Neural progenitor cell (in vitro differentiated cells): ENCODE measurements at regions not wholly inside any gene's neighbourhood (a gene's known extent, or its start where the extent isn't known, plus 50 kb on each side); places are given as distances from the start of the nearest gene placed in this dataset.

Experiments
- DNase-seq: peaks from one replicate; pipeline ENCODE4 v3.0.0-alpha.2; 2016; ENCODE audit warnings: low spot score
- H2AFZ ChIP-seq: fragments of 200-600 bp; sonication (generic); replicated peaks from 2 replicates; pipeline ENCODE4 v1.6.1; 2016; ENCODE audit warnings: antibody characterized with exemption
- H3F3A ChIP-seq: fragments of 200-600 bp; sonication (generic); 2 replicates; pipeline ENCODE4 v1.6.1; 2016; ENCODE audit warnings: antibody characterized with exemption, low read depth
- H3K27ac ChIP-seq: fragments of 200-600 bp; sonication (generic); 2 replicates; pipeline ENCODE4 v1.5.1; 2016; ENCODE audit warnings: mild to moderate bottlenecking
- H3K27me3 ChIP-seq: fragments of 200-600 bp; sonication (generic); 2 replicates; pipeline ENCODE4 v1.6.1; 2016; ENCODE audit warnings: mild to moderate bottlenecking, moderate library complexity
- H3K36me3 ChIP-seq: fragments of 200-600 bp; sonication (generic); 2 replicates; pipeline ENCODE4 v1.5.1; 2016
- H3K4me1 ChIP-seq: fragments of 200-600 bp; sonication (generic); 2 replicates; pipeline ENCODE4 v1.6.1; 2016; ENCODE audit warnings: mixed run types
- H3K4me2 ChIP-seq: fragments of 200-600 bp; sonication (generic); 2 replicates; pipeline ENCODE4 v1.6.1; 2016
- H3K4me3 ChIP-seq: fragments of 200-600 bp; sonication (generic); 2 replicates; pipeline ENCODE4 v1.5.1; 2016
- H3K79me2 ChIP-seq: fragments of 200-600 bp; sonication (generic); 2 replicates; pipeline ENCODE4 v1.6.1; 2016; ENCODE audit warnings: low read depth
- H3K9ac ChIP-seq: fragments of 200-600 bp; sonication (generic); 2 replicates; pipeline ENCODE4 v1.6.1; 2016
- H3K9me3 ChIP-seq: fragments of 200-600 bp; sonication (generic); 2 replicates; pipeline ENCODE4 v1.5.1; 2016; ENCODE audit warnings: low read depth
- H4K20me1 ChIP-seq: fragments of 200-600 bp; sonication (generic); 2 replicates; pipeline ENCODE4 v1.6.1; 2016; ENCODE audit warnings: low read depth
- H3K27ac Mint-ChIP-seq: 3 replicates; pipeline ENCODE4 v1.8.0; 2021; ENCODE audit warnings: mixed read lengths
- H3K27me3 Mint-ChIP-seq: 2 replicates; pipeline ENCODE4 v1.8.0; 2022; ENCODE audit warnings: low read depth, mild to moderate bottlenecking, inconsistent platforms, moderate library complexity, mixed read lengths; ENCODE audit not compliant: insufficient read depth
- H3K36me3 Mint-ChIP-seq: 3 replicates; pipeline ENCODE4 v1.8.0; 2021; ENCODE audit warnings: mixed read lengths
- H3K4me1 Mint-ChIP-seq: 3 replicates; pipeline ENCODE4 v1.8.0; 2021; ENCODE audit warnings: mixed read lengths
- H3K4me3 Mint-ChIP-seq: 3 replicates; pipeline ENCODE4 v1.8.0; 2021; ENCODE audit warnings: mild to moderate bottlenecking, moderate library complexity, mixed read lengths
- H3K9me3 Mint-ChIP-seq: 3 replicates; pipeline ENCODE4 v1.8.0; 2020; ENCODE audit warnings: mixed read lengths
- EZH2 ChIP-seq: fragments of 200-600 bp; sonication (generic); IDR thresholded peaks from 2 replicates; pipeline ENCODE4 v1.6.1; 2017; ENCODE audit warnings: antibody characterized with exemption, mild to moderate bottlenecking, moderate library complexity
- EZH2phosphoT487 ChIP-seq: fragments of 200-600 bp; sonication (generic); IDR thresholded peaks from 2 replicates; pipeline ENCODE4 v1.6.1; 2017; ENCODE audit warnings: antibody characterized with exemption
- TF ChIP-seq, protein P1 (sequence below): fragments of 200-600 bp; sonication (generic); IDR thresholded peaks from 2 replicates; pipeline ENCODE4 v1.5.1; 2017; ENCODE audit warnings: antibody characterized with exemption, mild to moderate bottlenecking

DNA sequence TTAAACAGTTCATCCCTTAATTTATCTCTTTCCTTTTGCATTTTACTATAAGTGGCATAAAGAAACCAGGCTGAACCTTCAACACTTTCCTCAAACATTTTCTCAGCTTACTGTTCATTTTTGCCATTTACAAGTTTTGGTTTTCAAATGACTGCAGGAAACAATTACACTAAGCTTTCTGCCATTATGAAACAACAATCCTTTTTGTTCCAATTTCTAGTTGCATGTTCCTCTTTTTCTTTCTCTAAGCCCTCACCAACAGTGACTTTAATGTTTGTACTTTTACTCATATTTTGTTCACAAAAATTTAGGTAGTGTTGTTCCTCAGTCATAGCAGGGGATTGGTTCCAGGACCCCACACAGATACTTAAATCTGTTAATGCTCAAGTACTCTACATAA, 1526.1 kb downstream of the STIM2 start:
- H3K36me3 Mint-ChIP-seq, result no peaks in the 10 kb centered on the region
- H4K20me1 ChIP-seq, result no peaks in the 10 kb centered on the region
- H2AFZ ChIP-seq, result no peak overlapping the region
- no peak overlapping the region for H3K27ac ChIP-seq
- no peaks in the 10 kb centered on the region for H3K79me2 ChIP-seq
- no peak overlapping the region for H3K4me3 ChIP-seq
- H3K9ac ChIP-seq, result no peak overlapping the region
- peaks cover 3% of the 10 kb centered on the region for H3K4me1 Mint-ChIP-seq
- peaks cover 4% of the 10 kb centered on the region for H3K4me1 ChIP-seq
- H3K9me3 ChIP-seq, result no peaks in the 10 kb centered on the region
- no peaks in the 10 kb centered on the region for H3K27me3 Mint-ChIP-seq
- H3K27me3 ChIP-seq, result no peaks in the 10 kb centered on the region
- no peak overlapping the region for H3K27ac Mint-ChIP-seq
- no peak for DNase-seq
- no peak overlapping the region for H3K4me2 ChIP-seq
- no peaks in the 10 kb centered on the region for H3F3A ChIP-seq
- no peak overlapping the region for H3K4me3 Mint-ChIP-seq
- H3K36me3 ChIP-seq, result no peaks in the 10 kb centered on the region
- no peak for TF ChIP-seq EZH2
- TF ChIP-seq, protein P1, sequence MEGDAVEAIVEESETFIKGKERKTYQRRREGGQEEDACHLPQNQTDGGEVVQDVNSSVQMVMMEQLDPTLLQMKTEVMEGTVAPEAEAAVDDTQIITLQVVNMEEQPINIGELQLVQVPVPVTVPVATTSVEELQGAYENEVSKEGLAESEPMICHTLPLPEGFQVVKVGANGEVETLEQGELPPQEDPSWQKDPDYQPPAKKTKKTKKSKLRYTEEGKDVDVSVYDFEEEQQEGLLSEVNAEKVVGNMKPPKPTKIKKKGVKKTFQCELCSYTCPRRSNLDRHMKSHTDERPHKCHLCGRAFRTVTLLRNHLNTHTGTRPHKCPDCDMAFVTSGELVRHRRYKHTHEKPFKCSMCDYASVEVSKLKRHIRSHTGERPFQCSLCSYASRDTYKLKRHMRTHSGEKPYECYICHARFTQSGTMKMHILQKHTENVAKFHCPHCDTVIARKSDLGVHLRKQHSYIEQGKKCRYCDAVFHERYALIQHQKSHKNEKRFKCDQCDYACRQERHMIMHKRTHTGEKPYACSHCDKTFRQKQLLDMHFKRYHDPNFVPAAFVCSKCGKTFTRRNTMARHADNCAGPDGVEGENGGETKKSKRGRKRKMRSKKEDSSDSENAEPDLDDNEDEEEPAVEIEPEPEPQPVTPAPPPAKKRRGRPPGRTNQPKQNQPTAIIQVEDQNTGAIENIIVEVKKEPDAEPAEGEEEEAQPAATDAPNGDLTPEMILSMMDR, result no peak
- TF ChIP-seq EZH2phosphoT487, result no peak
- no peaks in the 10 kb centered on the region for H3K9me3 Mint-ChIP-seq

DNA sequence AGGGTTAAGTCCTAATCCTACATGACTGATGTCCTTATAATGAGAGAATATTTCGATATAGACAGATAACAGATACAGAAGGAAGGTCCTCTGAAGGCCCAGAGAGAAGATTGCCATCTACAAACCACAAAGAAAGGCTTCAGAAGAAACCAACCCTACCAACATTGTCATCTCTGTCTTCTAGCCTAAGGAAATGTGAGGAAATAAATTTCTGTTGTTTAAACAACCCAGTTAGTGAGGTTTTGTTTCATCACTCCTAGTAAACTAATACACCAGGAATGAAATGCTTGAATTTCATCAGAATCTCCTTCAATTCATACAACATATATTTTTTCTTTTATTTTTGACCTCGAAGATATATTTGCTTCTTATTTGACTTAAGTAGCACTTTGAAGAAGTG, 1527.8 kb downstream of the STIM2 start:
- Histone ChIP-seq H3K27ac (no peak overlapping the region), H3K36me3 (no peaks in the 10 kb centered on the region), H2AFZ (no peak overlapping the region), H3F3A (no peaks in the 10 kb centered on the region), H3K79me2 (no peaks in the 10 kb centered on the region), H3K9me3 (no peaks in the 10 kb centered on the region), H4K20me1 (no peaks in the 10 kb centered on the region), H3K9ac (no peak overlapping the region), H3K4me3 (no peak overlapping the region), H3K4me2 (no peak overlapping the region), H3K27me3 (no peaks in the 10 kb centered on the region), H3K4me1 (no peaks in the 10 kb centered on the region)
- Mint-ChIP-seq H3K4me3 (no peak overlapping the region), H3K4me1 (peaks cover 3% of the 10 kb centered on the region), H3K36me3 (no peaks in the 10 kb centered on the region), H3K9me3 (no peaks in the 10 kb centered on the region), H3K27ac (no peak overlapping the region), H3K27me3 (peaks cover 5% of the 10 kb centered on the region)
- TF ChIP-seq EZH2 (no peak), EZH2phosphoT487 (no peak)
- TF ChIP-seq, protein P1, result no peak
- DNase-seq, result no peak

DNA sequence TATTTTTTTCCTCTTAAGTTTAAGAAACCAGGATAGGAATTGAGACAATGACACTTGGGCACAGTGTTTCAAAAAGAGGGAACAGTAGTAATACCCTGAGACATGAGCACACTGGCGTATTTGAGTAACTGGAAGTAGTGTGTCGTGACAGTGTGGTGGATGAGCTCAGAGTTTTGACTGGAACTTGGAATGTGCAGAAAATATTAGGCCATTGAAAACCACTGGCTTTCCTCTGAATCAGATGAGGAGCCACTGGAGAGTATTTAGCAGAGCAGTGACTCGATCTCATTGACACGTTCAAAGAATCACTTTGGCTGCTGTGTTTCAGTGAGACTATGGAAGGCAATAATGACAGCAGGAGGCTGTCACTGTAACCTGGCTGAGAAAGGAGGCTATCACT, 1531.2 kb downstream of the STIM2 start:
- Histone ChIP-seq H3F3A (no peaks in the 10 kb centered on the region), H3K9ac (no peak overlapping the region), H3K79me2 (no peaks in the 10 kb centered on the region), H3K27ac (no peak overlapping the region), H3K4me2 (no peak overlapping the region), H3K4me3 (no peak overlapping the region), H3K27me3 (no peaks in the 10 kb centered on the region), H2AFZ (no peak overlapping the region), H3K9me3 (no peaks in the 10 kb centered on the region), H3K36me3 (no peaks in the 10 kb centered on the region), H4K20me1 (no peaks in the 10 kb centered on the region), H3K4me1 (no peaks in the 10 kb centered on the region)
- H3K4me1 Mint-ChIP-seq, result no peaks in the 10 kb centered on the region
- peaks cover 5% of the 10 kb centered on the region for H3K27me3 Mint-ChIP-seq
- no peak overlapping the region for H3K4me3 Mint-ChIP-seq
- H3K27ac Mint-ChIP-seq, result no peak overlapping the region
- H3K9me3 Mint-ChIP-seq, result peaks cover 3% of the 10 kb centered on the region
- H3K36me3 Mint-ChIP-seq, result no peaks in the 10 kb centered on the region
- no peak for TF ChIP-seq EZH2
- TF ChIP-seq EZH2phosphoT487, result no peak
- TF ChIP-seq, protein P1, result no peak
- DNase-seq, result no peak

DNA sequence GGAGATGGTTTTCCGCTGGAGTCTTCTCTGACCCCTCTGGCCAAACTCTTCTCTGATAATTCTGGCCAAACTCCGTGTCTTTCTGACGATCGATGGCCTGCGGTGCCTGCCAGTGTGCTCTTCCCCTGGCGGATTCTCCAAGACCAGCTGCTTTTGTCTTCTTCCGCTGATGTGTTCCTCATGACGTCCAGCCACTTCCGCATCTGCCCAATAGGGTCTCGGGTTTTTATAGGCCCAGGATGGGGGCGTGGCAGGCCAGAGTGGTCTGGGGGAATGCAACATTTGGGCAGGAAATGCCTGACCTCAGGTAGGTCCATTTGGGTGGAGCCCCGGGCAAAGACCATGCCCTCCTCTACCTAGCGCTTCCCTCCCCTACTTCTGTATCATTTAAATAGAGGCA, 1542.1 kb downstream of the STIM2 start:
- TF ChIP-seq EZH2, result no peak
- TF ChIP-seq, protein P1, result no peak
- no peak for TF ChIP-seq EZH2phosphoT487
- no peaks in the 10 kb centered on the region for H3K9me3 ChIP-seq
- H3K9me3 Mint-ChIP-seq, result peaks cover 8% of the 10 kb centered on the region
- H3F3A ChIP-seq, result no peaks in the 10 kb centered on the region
- H3K4me1 Mint-ChIP-seq, result no peaks in the 10 kb centered on the region
- H3K9ac ChIP-seq, result no peak overlapping the region
- H3K79me2 ChIP-seq, result no peaks in the 10 kb centered on the region
- H3K4me3 Mint-ChIP-seq, result no peak overlapping the region
- H3K27me3 ChIP-seq, result no peaks in the 10 kb centered on the region
- H3K4me1 ChIP-seq, result no peaks in the 10 kb centered on the region
- H3K27ac Mint-ChIP-seq, result no peak overlapping the region
- H3K36me3 Mint-ChIP-seq, result no peaks in the 10 kb centered on the region
- no peak for DNase-seq
- no peak overlapping the region for H2AFZ ChIP-seq
- H3K27me3 Mint-ChIP-seq, result no peaks in the 10 kb centered on the region
- H3K4me2 ChIP-seq, result no peak overlapping the region
- H3K4me3 ChIP-seq, result no peak overlapping the region
- H3K36me3 ChIP-seq, result no peaks in the 10 kb centered on the region
- H3K27ac ChIP-seq, result no peak overlapping the region
- no peaks in the 10 kb centered on the region for H4K20me1 ChIP-seq
